Smooth muscle cell (in vitro differentiated cells): ENCODE measurements at regions not wholly inside any gene's neighbourhood (a gene's known extent, or its start where the extent isn't known, plus 50 kb on each side); places are given as distances from the start of the nearest gene placed in this dataset. TPM values are rescaled to one million over a fixed set of nuclear protein-coding genes. Genes with fewer than 3 reads are reported as not detected.

Experiments used
- small RNA-seq: library from RNA; depleted of rRNA; stranded (forward); fragments of <200 nt; gene quantifications from one replicate; pipeline ENCODE3, GENCODE V24; 2014

Small RNA genes in the stretch of these regions (small RNA-seq; reads per million reads assigned to genes)
- gene AC099560.2 (not detected), gene HMGN2P24 (not detected)
